ENCODE measurements at regions not wholly inside any gene's neighbourhood (a gene's known extent, or its start where the extent isn't known, plus 50 kb on each side); places are given as distances from the start of the nearest gene placed in this dataset.

- no peak overlapping the region for H2AK5ac ChIP-seq (ENCODE audit: low read depth, low read length)
- DNase-seq = no peak
- no peak overlapping the region for H4K91ac ChIP-seq (ENCODE audit: insufficient read depth, low read depth, low read length)
These were observed 82.4 kb upstream of the MBIP start for GRCh38 chr14:36402867-36403266.

More at GRCh38 chr14:36402867-36403266, 82.4 kb upstream of the MBIP start:
- H3K18ac ChIP-seq (ENCODE audit: low read depth, low read length) = no peak overlapping the region
- ChIA-PET CTCF (interaction anchor here (0.5 kb wide), 1 partner anchor 151 kb away, joined by 3 read pairs; no protein-coding TSS in a partner anchor), POLR2A (ENCODE audit: unreplicated experiment) (no interaction called here)
- no peak overlapping the region for H3K4ac ChIP-seq (ENCODE audit: low read depth, low read length)
- no peak overlapping the region for H3K56ac ChIP-seq (ENCODE audit: extremely low read depth, insufficient read depth, low read length)
- H2BK20ac ChIP-seq (ENCODE audit: low read depth, low read length) = no peak overlapping the region
- in situ Hi-C loops (cut with MboI; ENCODE audit: low sequenced_read_pairs) (no loop called here), intact Hi-C loops (cut with micrococcal nuclease) (no loop called here), dilution Hi-C loops (cut with HindIII; ENCODE audit: low sequenced_read_pairs, unreplicated experiment) (no loop called here)
- no peak overlapping the region for H2AFZ ChIP-seq (replicated peaks; ENCODE audit: low read length, poor library complexity)
- H3K4me2 ChIP-seq (ENCODE audit: low read depth, low read length) = no peak overlapping the region
- H4K8ac ChIP-seq (ENCODE audit: low read depth in 2 of 2, low read length in 2 of 2) = no peak overlapping the region
- no peak for ATAC-seq (ENCODE audit: low read depth)
- H4K20me1 ChIP-seq (ENCODE audit: insufficient read depth, low read length) = no peaks in the 10 kb centered on the region
- H3K4me1 ChIP-seq (ENCODE audit: control insufficient read depth, insufficient read depth, low read length) = no peaks in the 10 kb centered on the region
- no TSS peak for BruUV-seq (replicated peaks)
- H3K79me1 ChIP-seq (ENCODE audit: low read depth in 1 of 2, low read length in 2 of 2) = no peaks in the 10 kb centered on the region
- no peaks in the 10 kb centered on the region for H3K36me3 ChIP-seq (ENCODE audit: control insufficient read depth, insufficient read depth, low read length)
- no peak overlapping the region for H2AK9ac ChIP-seq (replicated peaks; ENCODE audit: low read depth, low read length, poor library complexity)
- no peak overlapping the region for H3K4me3 ChIP-seq (ENCODE audit: insufficient read depth, low read depth, low read length)
- no peaks in the 10 kb centered on the region for H3K9me3 ChIP-seq (ENCODE audit: control insufficient read depth, insufficient read depth, low read length)
- no peaks in the 10 kb centered on the region for H3K27me3 ChIP-seq (ENCODE audit: control insufficient read depth, insufficient read depth, low read length)
- no peak overlapping the region for H3K9ac ChIP-seq (ENCODE audit: low read depth, low read length)
- no peak for TF ChIP-seq ELK1 (IDR thresholded peaks at IDR 0.05; ENCODE audit: borderline replicate concordance, low read depth, low read length)
- no peak for TF ChIP-seq FOS (IDR thresholded peaks at IDR 0.05; ENCODE audit: low read depth, low read length)
- TF ChIP-seq NFE2L2 (IDR thresholded peaks at IDR 0.05; ENCODE audit: low read depth, low read length) = no peak
- no peak for TF ChIP-seq MAFK (IDR thresholded peaks at IDR 0.05; ENCODE audit: low read depth, low read length)
- no peak for TF ChIP-seq MAZ (IDR thresholded peaks at IDR 0.05; ENCODE audit: borderline replicate concordance, low read depth, low read length)
- TF ChIP-seq POLR2A (IDR thresholded peaks at IDR 0.05; ENCODE audit: low read depth, low read length) = no peak
- no peak for TF ChIP-seq MXI1 (IDR thresholded peaks at IDR 0.05; ENCODE audit: borderline replicate concordance, low read depth, low read length)
- no peak for TF ChIP-seq RCOR1 (IDR thresholded peaks at IDR 0.05; ENCODE audit: insufficient replicate concordance, low read length)
- no peak for TF ChIP-seq CEBPB (IDR thresholded peaks at IDR 0.05; ENCODE audit: low read depth, low read length)
- TF ChIP-seq BHLHE40 (IDR thresholded peaks at IDR 0.05; ENCODE audit: low read depth, low read length) = no peak
- TF ChIP-seq CHD1 (IDR thresholded peaks at IDR 0.05; ENCODE audit: low read depth, low read length) = no peak
- TF ChIP-seq USF2 (IDR thresholded peaks at IDR 0.05; ENCODE audit: low read depth, low read length) = no peak
- TF ChIP-seq SMC3 (IDR thresholded peaks at IDR 0.05; ENCODE audit: low read depth, low read length) = no peak
- TF ChIP-seq RFX5 (IDR thresholded peaks at IDR 0.05; ENCODE audit: low read depth, low read length) = no peak
- TF ChIP-seq, protein P1, sequence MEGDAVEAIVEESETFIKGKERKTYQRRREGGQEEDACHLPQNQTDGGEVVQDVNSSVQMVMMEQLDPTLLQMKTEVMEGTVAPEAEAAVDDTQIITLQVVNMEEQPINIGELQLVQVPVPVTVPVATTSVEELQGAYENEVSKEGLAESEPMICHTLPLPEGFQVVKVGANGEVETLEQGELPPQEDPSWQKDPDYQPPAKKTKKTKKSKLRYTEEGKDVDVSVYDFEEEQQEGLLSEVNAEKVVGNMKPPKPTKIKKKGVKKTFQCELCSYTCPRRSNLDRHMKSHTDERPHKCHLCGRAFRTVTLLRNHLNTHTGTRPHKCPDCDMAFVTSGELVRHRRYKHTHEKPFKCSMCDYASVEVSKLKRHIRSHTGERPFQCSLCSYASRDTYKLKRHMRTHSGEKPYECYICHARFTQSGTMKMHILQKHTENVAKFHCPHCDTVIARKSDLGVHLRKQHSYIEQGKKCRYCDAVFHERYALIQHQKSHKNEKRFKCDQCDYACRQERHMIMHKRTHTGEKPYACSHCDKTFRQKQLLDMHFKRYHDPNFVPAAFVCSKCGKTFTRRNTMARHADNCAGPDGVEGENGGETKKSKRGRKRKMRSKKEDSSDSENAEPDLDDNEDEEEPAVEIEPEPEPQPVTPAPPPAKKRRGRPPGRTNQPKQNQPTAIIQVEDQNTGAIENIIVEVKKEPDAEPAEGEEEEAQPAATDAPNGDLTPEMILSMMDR (conservative IDR thresholded peaks at IDR 0.05; ENCODE audit: low read depth, low read length) = no peak
- TF ChIP-seq RAD21 (IDR thresholded peaks at IDR 0.05; ENCODE audit: low read length) = no peak
- no peak overlapping the region for H2BK120ac ChIP-seq (ENCODE audit: low read depth, low read length)
- no peaks in the 10 kb centered on the region for H3K9me1 ChIP-seq (ENCODE audit: insufficient read depth, low read length)
- no peak overlapping the region for H3K14ac ChIP-seq (replicated peaks; ENCODE audit: low read depth, low read length)
- H2BK5ac ChIP-seq (ENCODE audit: low read depth, low read length, poor library complexity, severe bottlenecking) = no peak overlapping the region
- no peak overlapping the region for H3K23ac ChIP-seq (ENCODE audit: low read depth, low read length)
- H4K5ac ChIP-seq (ENCODE audit: low read depth, low read length) = no peak overlapping the region
- no CpG with 5 or more reads among the region's 2 CpGs for WGBS, 2 experiments (ENCODE audit: extremely low coverage in 2 of 2, insufficient read length in 1 of 2)
- no peak overlapping the region for H3K27ac ChIP-seq (ENCODE audit: insufficient read depth, low read length)
- H2BK15ac ChIP-seq (ENCODE audit: low read depth, low read length) = no peak overlapping the region
